ENCODE measurements at regions not wholly inside any gene's neighbourhood (a gene's known extent, or its start where the extent isn't known, plus 50 kb on each side); places are given as distances from the start of the nearest gene placed in this dataset.

DNA sequence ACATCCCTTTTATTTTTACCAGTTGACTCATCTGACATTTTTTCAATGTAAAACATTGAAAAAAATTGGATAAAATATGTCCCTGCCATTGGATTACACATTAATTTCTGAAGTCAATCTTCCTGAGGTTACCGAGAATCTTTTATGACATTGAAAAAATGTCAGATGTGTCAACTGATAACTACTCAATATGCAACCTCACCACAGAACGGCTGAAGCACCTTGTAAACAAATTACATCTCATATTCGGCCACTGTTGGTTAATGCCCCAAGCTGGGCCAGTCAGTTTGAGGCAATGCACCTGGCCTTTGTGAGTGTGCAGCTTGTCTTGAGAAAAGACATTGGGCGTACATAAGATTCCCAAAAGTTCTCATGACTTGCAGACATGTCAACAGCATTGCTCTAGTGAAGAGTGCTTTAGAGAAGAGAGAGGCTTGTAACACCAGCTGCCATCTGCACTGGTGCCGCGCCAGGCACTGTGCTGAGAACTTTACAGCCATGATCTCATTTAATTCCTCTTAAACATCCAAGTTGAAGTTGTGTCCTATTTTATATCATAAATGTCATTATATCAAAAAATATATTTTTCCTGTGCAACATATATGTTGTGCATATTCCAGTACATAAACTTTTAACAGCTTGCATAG, 112.7 kb upstream of the SLC35G4 start:
- intact Hi-C loops (cut with DNase I) = no loop called here
- Histone ChIP-seq H3K27ac (no peak overlapping the region), H3K36me3 (no peaks in the 10 kb centered on the region), H3K4me3 (no peak overlapping the region), H3K9me3 (no peaks in the 10 kb centered on the region), H3K4me1 (no peaks in the 10 kb centered on the region), H3K27me3 (no peaks in the 10 kb centered on the region)
- no peak for FAIRE-seq
- TF ChIP-seq, protein P1, sequence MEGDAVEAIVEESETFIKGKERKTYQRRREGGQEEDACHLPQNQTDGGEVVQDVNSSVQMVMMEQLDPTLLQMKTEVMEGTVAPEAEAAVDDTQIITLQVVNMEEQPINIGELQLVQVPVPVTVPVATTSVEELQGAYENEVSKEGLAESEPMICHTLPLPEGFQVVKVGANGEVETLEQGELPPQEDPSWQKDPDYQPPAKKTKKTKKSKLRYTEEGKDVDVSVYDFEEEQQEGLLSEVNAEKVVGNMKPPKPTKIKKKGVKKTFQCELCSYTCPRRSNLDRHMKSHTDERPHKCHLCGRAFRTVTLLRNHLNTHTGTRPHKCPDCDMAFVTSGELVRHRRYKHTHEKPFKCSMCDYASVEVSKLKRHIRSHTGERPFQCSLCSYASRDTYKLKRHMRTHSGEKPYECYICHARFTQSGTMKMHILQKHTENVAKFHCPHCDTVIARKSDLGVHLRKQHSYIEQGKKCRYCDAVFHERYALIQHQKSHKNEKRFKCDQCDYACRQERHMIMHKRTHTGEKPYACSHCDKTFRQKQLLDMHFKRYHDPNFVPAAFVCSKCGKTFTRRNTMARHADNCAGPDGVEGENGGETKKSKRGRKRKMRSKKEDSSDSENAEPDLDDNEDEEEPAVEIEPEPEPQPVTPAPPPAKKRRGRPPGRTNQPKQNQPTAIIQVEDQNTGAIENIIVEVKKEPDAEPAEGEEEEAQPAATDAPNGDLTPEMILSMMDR (IDR thresholded peaks at IDR 0.05) = no peak
- ATAC-seq = no peak
- 56 to 58% methylated on average over 6 of the region's 6 CpGs for WGBS, 2 donors
- no peak for DNase-seq

DNA sequence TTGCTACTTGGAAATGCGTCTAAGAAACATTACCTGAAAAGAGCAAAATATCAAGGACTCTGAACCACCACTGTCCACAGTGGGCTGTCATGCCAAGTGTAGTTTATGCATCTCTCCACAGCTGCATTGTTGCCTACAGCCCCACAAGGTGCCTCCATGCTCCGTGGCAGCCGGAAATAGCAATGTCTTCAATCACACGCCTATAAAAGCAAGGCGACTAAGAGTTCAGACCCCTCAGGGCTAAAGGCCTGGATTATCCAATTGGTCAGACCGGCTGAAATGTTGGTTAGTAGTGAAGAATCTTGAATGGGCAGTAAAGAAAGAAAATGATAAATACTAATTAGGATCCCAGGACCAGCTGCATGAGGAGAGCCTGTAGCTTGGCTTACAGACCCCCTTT, 114.0 kb upstream of the SLC35G4 start:
- no peaks in the 10 kb centered on the region for H3K36me3 ChIP-seq
- no peaks in the 10 kb centered on the region for H3K27me3 ChIP-seq
- DNase-seq = no peak
- no peaks in the 10 kb centered on the region for H3K4me1 ChIP-seq
- 76 to 85% methylated on average over 6 of the region's 6 CpGs for WGBS, 2 donors
- H3K4me3 ChIP-seq = no peak overlapping the region
- H3K27ac ChIP-seq = no peak overlapping the region
- no peaks in the 10 kb centered on the region for H3K9me3 ChIP-seq
- FAIRE-seq = no peak
- intact Hi-C loops (cut with DNase I) = no loop called here
- TF ChIP-seq, protein P1 (IDR thresholded peaks at IDR 0.05) = no peak
- ATAC-seq = no peak

DNA sequence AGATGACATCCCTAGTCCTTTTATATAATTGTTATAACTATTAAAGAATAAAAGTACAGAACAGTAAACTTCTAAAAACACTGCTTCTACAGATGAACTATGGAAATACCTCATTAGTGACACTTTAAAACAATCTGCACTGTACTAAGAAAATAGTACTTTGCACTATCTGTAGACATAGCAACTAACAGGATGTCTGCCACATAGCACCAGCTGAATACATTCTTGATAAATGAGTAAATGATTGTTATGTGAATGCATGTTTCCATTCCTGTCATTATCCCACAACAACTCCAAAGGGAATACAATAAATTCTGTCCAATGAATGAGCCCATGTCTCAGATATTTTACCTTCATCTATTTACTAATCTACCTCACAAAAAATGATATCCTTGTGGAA, 115.3 kb upstream of the SLC35G4 start:
- TF ChIP-seq, protein P1 (IDR thresholded peaks at IDR 0.05) = no peak
- intact Hi-C loops (cut with DNase I) = no loop called here
- Histone ChIP-seq H3K27ac (no peak overlapping the region), H3K36me3 (no peaks in the 10 kb centered on the region), H3K9me3 (no peaks in the 10 kb centered on the region), H3K4me1 (no peaks in the 10 kb centered on the region), H3K4me3 (no peak overlapping the region), H3K27me3 (no peaks in the 10 kb centered on the region)
- no peak for ATAC-seq
- FAIRE-seq = no peak
- no peak for DNase-seq

DNA sequence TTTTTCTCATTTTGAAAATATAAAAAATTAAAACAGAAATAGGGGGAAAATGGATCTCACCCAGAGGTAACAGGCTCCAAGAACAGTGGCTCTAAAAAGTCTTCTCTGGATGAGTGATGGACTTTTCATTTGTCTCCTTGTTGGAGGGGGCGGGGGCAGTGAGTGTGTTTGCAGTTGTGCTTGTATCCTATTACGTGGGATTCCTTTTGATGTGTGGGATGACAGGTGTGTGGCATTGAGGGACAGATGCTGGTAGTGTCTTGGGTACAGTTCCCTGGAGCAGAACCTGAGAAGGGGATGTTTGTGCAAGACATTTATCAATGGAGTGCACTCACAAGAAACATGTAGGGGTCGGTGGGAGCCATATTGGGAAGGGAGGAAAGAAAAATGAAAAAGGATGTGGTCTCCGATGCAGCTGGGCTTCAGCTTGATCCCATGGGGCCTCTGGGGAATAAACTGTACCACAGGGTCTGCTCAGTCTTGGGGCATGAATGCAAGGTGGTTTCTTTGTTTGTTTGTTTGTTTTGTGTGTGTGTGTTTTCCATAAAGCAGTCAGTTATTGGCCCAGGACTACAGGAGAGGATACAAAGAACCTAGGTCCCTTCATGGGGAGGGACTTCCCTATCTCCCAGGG, 120.0 kb upstream of the SLC35G4 start:
- TF ChIP-seq, protein P1 (IDR thresholded peaks at IDR 0.05) = no peak
- no peak for DNase-seq
- no peaks in the 10 kb centered on the region for H3K9me3 ChIP-seq
- intact Hi-C loops (cut with DNase I) = no loop called here
- H3K36me3 ChIP-seq = no peaks in the 10 kb centered on the region
- H3K4me1 ChIP-seq = no peaks in the 10 kb centered on the region
- ATAC-seq = no peak
- no peak overlapping the region for H3K27ac ChIP-seq
- 55 to 62% methylated on average over 4 of the region's 4 CpGs for WGBS, 2 donors
- H3K27me3 ChIP-seq = no peaks in the 10 kb centered on the region
- FAIRE-seq = no peak
- H3K4me3 ChIP-seq = no peak overlapping the region

DNA sequence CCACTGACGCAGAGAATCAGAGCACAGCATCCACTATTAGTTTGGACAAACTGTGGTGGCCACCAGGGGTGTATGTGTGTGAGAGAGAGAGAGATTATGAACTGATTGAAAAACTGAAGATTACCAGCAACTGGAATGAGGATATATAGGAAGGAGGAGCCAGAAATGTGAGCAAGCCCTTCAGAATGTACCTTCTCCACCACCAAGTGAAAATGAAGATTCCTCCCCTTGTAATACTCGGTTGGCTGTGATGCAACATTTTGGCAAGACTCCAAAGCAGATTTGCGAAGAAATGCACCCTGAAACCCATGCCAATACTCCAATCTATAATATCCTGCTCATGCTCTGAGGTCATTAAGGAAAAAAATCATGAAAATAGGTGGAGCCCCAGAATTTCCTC, 121.2 kb upstream of the SLC35G4 start:
- ATAC-seq (no peak), FAIRE-seq (no peak), DNase-seq (no peak)
- intact Hi-C loops (cut with DNase I) = no loop called here
- 40 to 44% methylated on average over 3 of the region's 3 CpGs for WGBS, 2 donors
- Histone ChIP-seq H3K4me3 (no peak overlapping the region), H3K27ac (no peak overlapping the region), H3K9me3 (no peaks in the 10 kb centered on the region), H3K27me3 (no peaks in the 10 kb centered on the region), H3K36me3 (no peaks in the 10 kb centered on the region), H3K4me1 (no peaks in the 10 kb centered on the region)
- TF ChIP-seq, protein P1 (IDR thresholded peaks at IDR 0.05) = no peak

All from pancreas (tissue), 10 donors.